ENCODE measurements at regions not wholly inside any gene's neighbourhood (a gene's known extent, or its start where the extent isn't known, plus 50 kb on each side); places are given as distances from the start of the nearest gene placed in this dataset.
A peak's percentile ranks its signal among the peaks of the same experiment; 100 is the strongest.

- no peak for TF ChIP-seq CTCF (IDR thresholded peaks at IDR 0.05; ENCODE audit: borderline replicate concordance, insufficient read depth, low read depth, low read length)
- H3K4me3 ChIP-seq (ENCODE audit: low read depth, low read length): no peak overlapping the region
Measured at GRCh38 chr12:63424671-63425070, 243.6 kb downstream of the DPY19L2 start.

- H3K4me3 ChIP-seq (ENCODE audit: low read depth, low read length): no peak overlapping the region
- no peak for TF ChIP-seq CTCF (IDR thresholded peaks at IDR 0.05; ENCODE audit: borderline replicate concordance, insufficient read depth, low read depth, low read length)
Measured at GRCh38 chr12:63423839-63424238, 244.5 kb downstream of the DPY19L2 start.

GRCh38 chr12:63420206-63420644 is 248.1 kb downstream of the DPY19L2 start:
- TF ChIP-seq CTCF (IDR thresholded peaks at IDR 0.05; ENCODE audit: borderline replicate concordance, insufficient read depth, low read depth, low read length): peak; percentile 61; the same call in 1 of the 2 replicates
- no peak overlapping the region for H3K4me3 ChIP-seq (ENCODE audit: low read depth, low read length)

- H3K4me3 ChIP-seq (ENCODE audit: low read depth, low read length): no peak overlapping the region
- TF ChIP-seq CTCF (IDR thresholded peaks at IDR 0.05; ENCODE audit: borderline replicate concordance, insufficient read depth, low read depth, low read length): no peak
Measured at GRCh38 chr12:63419154-63419553, 249.1 kb downstream of the DPY19L2 start.

GRCh38 chr12:63416788-63417187 is 251.5 kb downstream of the DPY19L2 start:
- no peak for TF ChIP-seq CTCF (IDR thresholded peaks at IDR 0.05; ENCODE audit: borderline replicate concordance, insufficient read depth, low read depth, low read length)
- H3K4me3 ChIP-seq (ENCODE audit: low read depth, low read length): no peak overlapping the region

GRCh38 chr12:63415357-63415756 is 252.9 kb downstream of the DPY19L2 start:
- H3K4me3 ChIP-seq (ENCODE audit: low read depth, low read length): no peak overlapping the region
- TF ChIP-seq CTCF (IDR thresholded peaks at IDR 0.05; ENCODE audit: borderline replicate concordance, insufficient read depth, low read depth, low read length): no peak

- no peak for TF ChIP-seq CTCF (IDR thresholded peaks at IDR 0.05; ENCODE audit: borderline replicate concordance, insufficient read depth, low read depth, low read length)
- H3K4me3 ChIP-seq (ENCODE audit: low read depth, low read length): no peak overlapping the region
Measured at GRCh38 chr12:63410197-63410596, 258.1 kb downstream of the DPY19L2 start.
